GM12878 (cell line): ENCODE measurements at regions not wholly inside any gene's neighbourhood (a gene's known extent, or its start where the extent isn't known, plus 50 kb on each side); places are given as distances from the start of the nearest gene placed in this dataset.

ENCODE experiments used
- CHD2 ChIP-seq: IDR thresholded peaks from 2 replicates; pipeline ENCODE4 v1.6.1; 2011; ENCODE audit warnings: low read depth, low read length, improper control_type of control experiment, borderline replicate concordance
- CTCF ChIP-seq, 3 experiments: IDR thresholded peaks in 2 of 3; conservative IDR thresholded peaks in 1 of 3; 2 replicates each; pipeline ENCODE4 v1.5.1; 2011; ENCODE audit warnings: low read depth in 3 of 3, low read length in 3 of 3, mild to moderate bottlenecking in 3 of 3, control low read depth in 2 of 3, moderate library complexity in 2 of 3, inconsistent platforms in 1 of 3, mixed read lengths in 1 of 3; ENCODE audit not compliant: control insufficient read depth in 2 of 3, insufficient read depth in 1 of 3; ENCODE audit errors: extremely low read depth in 1 of 3
- DPF2 ChIP-seq: fragments of 450-650 bp; IDR thresholded peaks from 2 replicates; pipeline ENCODE4 v1.6.1; 2017; ENCODE audit warnings: mild to moderate bottlenecking
- EGR1 ChIP-seq, 2 experiments: IDR thresholded peaks; 1 replicate in 1 of 2; 2 replicates in 1 of 2; pipeline ENCODE4 v1.6.1; 2011 to 2012; ENCODE audit warnings: low read depth in 2 of 2, low read length in 2 of 2, borderline replicate concordance in 1 of 2, mild to moderate bottlenecking in 1 of 2, moderate library complexity in 1 of 2
- POLR2A ChIP-seq: IDR thresholded peaks from 2 replicates; pipeline ENCODE4 v1.6.1; 2011; ENCODE audit warnings: low read depth, mild to moderate bottlenecking, low read length
- ZBTB11 ChIP-seq: fragments of 450-650 bp; formaldehyde crosslinking; IDR thresholded peaks from 2 replicates; pipeline ENCODE4 v1.5.0; 2022; ENCODE audit warnings: mild to moderate bottlenecking, missing genetic modification characterization
- ZBTB33 ChIP-seq: fragments of 450-650 bp; IDR thresholded peaks from 2 replicates; pipeline ENCODE4 v1.6.1; 2017; ENCODE audit warnings: mild to moderate bottlenecking
- ZBTB4 ChIP-seq: fragments of 450-650 bp; formaldehyde crosslinking; IDR thresholded peaks from 2 replicates; pipeline ENCODE4 v1.4.0; 2022; ENCODE audit warnings: mild to moderate bottlenecking, moderate library complexity
- ZBTB40 ChIP-seq: fragments of 450-650 bp; IDR thresholded peaks from 2 replicates; pipeline ENCODE4 v1.6.1; 2016; ENCODE audit warnings: mild to moderate bottlenecking, moderate library complexity, borderline replicate concordance

- TF ChIP-seq CTCF (IDR thresholded peaks at IDR 0.05 in 2 of 3, conservative IDR thresholded peaks at IDR 0.05 in 1 of 3; ENCODE audit: control insufficient read depth in 2 of 3, extremely low read depth in 1 of 3, insufficient read depth in 1 of 3, low read depth in 3 of 3, low read length in 3 of 3), result no peak
- TF ChIP-seq CHD2, result no peak
- no peak for TF ChIP-seq EGR1 (IDR thresholded peaks at IDR 0.05; ENCODE audit: borderline replicate concordance in 1 of 2, low read depth in 2 of 2, low read length in 2 of 2)
- no peak for TF ChIP-seq ZBTB33
- no peak for TF ChIP-seq POLR2A
- no peak for TF ChIP-seq ZBTB4 (CRISPR knock-in tag)
- TF ChIP-seq ZBTB11 (CRISPR knock-in tag), result no peak
- TF ChIP-seq DPF2, result no peak
- TF ChIP-seq ZBTB40, result no peak
Observed at GRCh38 chr4:98711526-98711925, 53.1 kb upstream of the TSPAN5 start.
